ENCODE measurements at regions not wholly inside any gene's neighbourhood (a gene's known extent, or its start where the extent isn't known, plus 50 kb on each side); places are given as distances from the start of the nearest gene placed in this dataset.

- Mint-ChIP-seq H3K27ac (no peak overlapping the region), H3K4me1 (no peaks in the 10 kb centered on the region), H3K4me3 (no peak overlapping the region), H3K36me3 (no peaks in the 10 kb centered on the region), H3K9me3 (no peaks in the 10 kb centered on the region)
- DNase-seq (ENCODE audit: low spot score in 2 of 2) (no peak), ATAC-seq (no peak)
Measured at GRCh38 chr1:229076195-229076594, 194.7 kb upstream of the RAB4A start.

- H3K9me3 Mint-ChIP-seq, result peaks cover 18% of the 10 kb centered on the region
- no peak overlapping the region for H3K27ac Mint-ChIP-seq
- DNase-seq (ENCODE audit: low spot score in 2 of 2) (no peak), ATAC-seq (peak; percentile 49)
- H3K4me1 Mint-ChIP-seq, result no peaks in the 10 kb centered on the region
- no peak overlapping the region for H3K4me3 Mint-ChIP-seq
- H3K36me3 Mint-ChIP-seq, result no peaks in the 10 kb centered on the region
Measured at GRCh38 chr1:229079016-229079595, 191.8 kb upstream of the RAB4A start.

GRCh38 chr1:229080361-229080760 is 190.6 kb upstream of the RAB4A start:
- no peak overlapping the region for H3K27ac Mint-ChIP-seq

GRCh38 chr1:229085291-229085690 is 185.6 kb upstream of the RAB4A start:
- ATAC-seq (no peak), DNase-seq (ENCODE audit: low spot score in 2 of 2) (no peak)
- H3K27ac Mint-ChIP-seq, result no peak overlapping the region
- peaks cover 20% of the 10 kb centered on the region for H3K9me3 Mint-ChIP-seq
- H3K36me3 Mint-ChIP-seq, result peaks cover 6% of the 10 kb centered on the region
- H3K4me1 Mint-ChIP-seq, result no peaks in the 10 kb centered on the region
- H3K4me3 Mint-ChIP-seq, result no peak overlapping the region

More at GRCh38 chr1:229080361-229080760, 190.6 kb upstream of the RAB4A start:
- no peak for ATAC-seq
- no peaks in the 10 kb centered on the region for H3K4me1 Mint-ChIP-seq
- no peak for DNase-seq (ENCODE audit: low spot score in 2 of 2)
- peaks cover 20% of the 10 kb centered on the region for H3K9me3 Mint-ChIP-seq
- no peak overlapping the region for H3K4me3 Mint-ChIP-seq
- no peaks in the 10 kb centered on the region for H3K36me3 Mint-ChIP-seq

GRCh38 chr1:229086091-229086490 is 184.8 kb upstream of the RAB4A start:
- no peak for DNase-seq (ENCODE audit: low spot score in 2 of 2)
- peaks cover 20% of the 10 kb centered on the region for H3K9me3 Mint-ChIP-seq
- no peak overlapping the region for H3K4me3 Mint-ChIP-seq
- H3K36me3 Mint-ChIP-seq, result peaks cover 6% of the 10 kb centered on the region
- no peak for ATAC-seq
- no peak overlapping the region for H3K27ac Mint-ChIP-seq
- no peaks in the 10 kb centered on the region for H3K4me1 Mint-ChIP-seq

- no peaks in the 10 kb centered on the region for H3K4me1 Mint-ChIP-seq
- no peak overlapping the region for H3K27ac Mint-ChIP-seq
- peaks cover 17% of the 10 kb centered on the region for H3K9me3 Mint-ChIP-seq
- H3K36me3 Mint-ChIP-seq, result peaks cover 6% of the 10 kb centered on the region
- H3K4me3 Mint-ChIP-seq, result no peak overlapping the region
- no peak for ATAC-seq
- DNase-seq (ENCODE audit: low spot score in 2 of 2), result no peak
Measured at GRCh38 chr1:229086686-229087085, 184.2 kb upstream of the RAB4A start.

- peaks cover 6% of the 10 kb centered on the region for H3K36me3 Mint-ChIP-seq
- H3K4me1 Mint-ChIP-seq, result no peaks in the 10 kb centered on the region
- H3K27ac Mint-ChIP-seq, result no peak overlapping the region
- peaks cover 15% of the 10 kb centered on the region for H3K9me3 Mint-ChIP-seq
- DNase-seq (ENCODE audit: low spot score in 2 of 2) (no peak), ATAC-seq (no peak)
- no peak overlapping the region for H3K4me3 Mint-ChIP-seq
Measured at GRCh38 chr1:229087339-229087738, 183.6 kb upstream of the RAB4A start.

- Mint-ChIP-seq H3K9me3 (peaks cover 10% of the 10 kb centered on the region), H3K4me1 (no peaks in the 10 kb centered on the region), H3K27ac (no peak overlapping the region), H3K36me3 (peaks cover 6% of the 10 kb centered on the region), H3K4me3 (no peak overlapping the region)
- DNase-seq (ENCODE audit: low spot score in 2 of 2) (no peak), ATAC-seq (no peak)
Measured at GRCh38 chr1:229087906-229088305, 183.0 kb upstream of the RAB4A start.

GRCh38 chr1:229088711-229089110 is 182.2 kb upstream of the RAB4A start:
- ATAC-seq (no peak), DNase-seq (ENCODE audit: low spot score in 2 of 2) (no peak)
- Mint-ChIP-seq H3K4me3 (no peak overlapping the region), H3K4me1 (no peaks in the 10 kb centered on the region), H3K27ac (no peak overlapping the region), H3K9me3 (peaks cover 5% of the 10 kb centered on the region), H3K36me3 (peaks cover 6% of the 10 kb centered on the region)

- Mint-ChIP-seq H3K9me3 (no peaks in the 10 kb centered on the region), H3K4me1 (no peaks in the 10 kb centered on the region), H3K36me3 (peaks cover 6% of the 10 kb centered on the region), H3K27ac (peak overlapping the region; percentile 70), H3K4me3 (no peak overlapping the region)
- DNase-seq (ENCODE audit: low spot score in 2 of 2), result no peak
- ATAC-seq, result no peak
Measured at GRCh38 chr1:229089586-229090208, 181.2 kb upstream of the RAB4A start.

- ATAC-seq (no peak), DNase-seq (ENCODE audit: low spot score in 2 of 2) (no peak)
- Mint-ChIP-seq H3K4me1 (no peaks in the 10 kb centered on the region), H3K27ac (no peak overlapping the region), H3K36me3 (peaks cover 6% of the 10 kb centered on the region), H3K4me3 (no peak overlapping the region), H3K9me3 (no peaks in the 10 kb centered on the region)
Measured at GRCh38 chr1:229091721-229092136, 179.2 kb upstream of the RAB4A start.

- no peak for DNase-seq (ENCODE audit: low spot score in 2 of 2)
- H3K27ac Mint-ChIP-seq, result no peak overlapping the region
- H3K4me3 Mint-ChIP-seq, result no peak overlapping the region
- H3K9me3 Mint-ChIP-seq, result no peaks in the 10 kb centered on the region
- H3K36me3 Mint-ChIP-seq, result peaks cover 6% of the 10 kb centered on the region
- ATAC-seq, result no peak
- H3K4me1 Mint-ChIP-seq, result no peaks in the 10 kb centered on the region
Measured at GRCh38 chr1:229092377-229093237, 178.3 kb upstream of the RAB4A start.

- DNase-seq (ENCODE audit: low spot score in 2 of 2) (no peak), ATAC-seq (no peak)
- Mint-ChIP-seq H3K9me3 (no peaks in the 10 kb centered on the region), H3K27ac (no peak overlapping the region), H3K4me3 (no peak overlapping the region), H3K36me3 (peaks cover 6% of the 10 kb centered on the region), H3K4me1 (no peaks in the 10 kb centered on the region)
Measured at GRCh38 chr1:229093238-229093540, 177.7 kb upstream of the RAB4A start.

GRCh38 chr1:229093609-229094336 is 177.1 kb upstream of the RAB4A start:
- peaks cover 1% of the 10 kb centered on the region for H3K36me3 Mint-ChIP-seq
- no peaks in the 10 kb centered on the region for H3K9me3 Mint-ChIP-seq
- no peak overlapping the region for H3K27ac Mint-ChIP-seq
- no peak for ATAC-seq
- H3K4me1 Mint-ChIP-seq, result no peaks in the 10 kb centered on the region
- no peak for DNase-seq (ENCODE audit: low spot score in 2 of 2)
- H3K4me3 Mint-ChIP-seq, result no peak overlapping the region

- H3K4me1 Mint-ChIP-seq, result no peaks in the 10 kb centered on the region
- H3K9me3 Mint-ChIP-seq, result no peaks in the 10 kb centered on the region
- DNase-seq (ENCODE audit: low spot score in 2 of 2) (no peak), ATAC-seq (no peak)
- no peaks in the 10 kb centered on the region for H3K36me3 Mint-ChIP-seq
- no peak overlapping the region for H3K27ac Mint-ChIP-seq
- H3K4me3 Mint-ChIP-seq, result no peak overlapping the region
Measured at GRCh38 chr1:229094476-229095311, 176.2 kb upstream of the RAB4A start.

Measured in stimulated activated effector memory CD8-positive, alpha-beta T cell treated with anti-CD3 and anti-CD28 coated beads, Interleukin-12 subunit alpha, Interleukin-12 subunit beta, amount 100 ng/mL, for 72 hours (primary cell).